Adrenal gland (tissue), 5 donors: ENCODE measurements at regions not wholly inside any gene's neighbourhood (a gene's known extent, or its start where the extent isn't known, plus 50 kb on each side); places are given as distances from the start of the nearest gene placed in this dataset.

ENCODE experiments used
- POLR2A ChIP-seq, 2 donors: fragments of 450-650 bp; IDR thresholded peaks; one replicate each; pipeline ENCODE4 v1.6.1; 2017; ENCODE audit warnings: antibody characterized with exemption in 2 of 2, mild to moderate bottlenecking in 2 of 2, moderate library complexity in 1 of 2
- TF ChIP-seq, protein P1 (sequence below), 6 experiments: fragments of 450-650 bp in 4 of 6; fragments of 200-600 bp in 2 of 6; sonication (generic) in 1 of 6; IDR thresholded peaks; 1 replicate in 5 of 6; 2 replicates in 1 of 6; pipeline versions ENCODE4 v1.5.1 to v1.8.0; 2016 to 2021; ENCODE audit warnings: antibody characterized with exemption in 6 of 6, mild to moderate bottlenecking in 2 of 6, moderate library complexity in 1 of 6
- donor health status: DM: no; HTN: no; CAD: no.

DNA sequence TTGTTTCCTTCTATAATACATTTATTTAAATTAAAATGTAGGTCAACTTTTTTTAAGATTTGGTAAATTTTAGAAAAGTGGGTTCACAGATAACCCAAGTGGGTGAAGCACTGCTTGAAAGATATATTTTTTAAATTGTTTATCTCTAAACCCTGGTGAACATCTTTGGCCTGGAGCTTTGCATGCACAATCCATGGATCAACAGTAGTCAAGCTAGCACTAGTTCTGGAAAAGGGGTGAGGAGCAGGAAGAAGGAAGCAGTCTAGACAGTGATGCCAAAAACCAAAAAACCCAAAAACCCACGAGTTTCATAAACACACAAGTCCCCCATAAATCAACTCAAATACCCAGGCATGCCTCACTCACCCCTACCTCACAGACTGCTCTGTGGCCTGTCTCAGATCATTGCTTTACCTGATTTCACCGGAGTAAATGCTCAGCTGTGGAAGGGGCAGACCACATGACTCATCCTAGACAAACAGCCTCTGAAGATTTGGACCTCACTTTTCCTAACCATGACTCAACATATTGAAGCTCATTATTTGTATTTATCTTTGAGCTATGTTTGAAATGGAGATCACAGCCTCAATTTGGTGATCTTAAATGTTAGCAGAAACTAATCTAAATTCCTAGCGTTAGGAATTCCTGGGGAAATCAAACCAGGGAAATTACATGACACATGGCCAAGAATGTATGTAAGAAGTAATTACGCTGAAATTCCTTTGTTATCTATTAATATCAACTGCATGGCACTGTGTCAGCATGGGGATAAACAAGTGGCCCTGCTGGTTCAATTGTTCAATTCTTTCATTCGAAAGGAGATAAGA, 149.6 kb downstream of the ZNF608 start:
- no peak for TF ChIP-seq POLR2A (IDR thresholded peaks at IDR 0.05)
- TF ChIP-seq, protein P1, sequence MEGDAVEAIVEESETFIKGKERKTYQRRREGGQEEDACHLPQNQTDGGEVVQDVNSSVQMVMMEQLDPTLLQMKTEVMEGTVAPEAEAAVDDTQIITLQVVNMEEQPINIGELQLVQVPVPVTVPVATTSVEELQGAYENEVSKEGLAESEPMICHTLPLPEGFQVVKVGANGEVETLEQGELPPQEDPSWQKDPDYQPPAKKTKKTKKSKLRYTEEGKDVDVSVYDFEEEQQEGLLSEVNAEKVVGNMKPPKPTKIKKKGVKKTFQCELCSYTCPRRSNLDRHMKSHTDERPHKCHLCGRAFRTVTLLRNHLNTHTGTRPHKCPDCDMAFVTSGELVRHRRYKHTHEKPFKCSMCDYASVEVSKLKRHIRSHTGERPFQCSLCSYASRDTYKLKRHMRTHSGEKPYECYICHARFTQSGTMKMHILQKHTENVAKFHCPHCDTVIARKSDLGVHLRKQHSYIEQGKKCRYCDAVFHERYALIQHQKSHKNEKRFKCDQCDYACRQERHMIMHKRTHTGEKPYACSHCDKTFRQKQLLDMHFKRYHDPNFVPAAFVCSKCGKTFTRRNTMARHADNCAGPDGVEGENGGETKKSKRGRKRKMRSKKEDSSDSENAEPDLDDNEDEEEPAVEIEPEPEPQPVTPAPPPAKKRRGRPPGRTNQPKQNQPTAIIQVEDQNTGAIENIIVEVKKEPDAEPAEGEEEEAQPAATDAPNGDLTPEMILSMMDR (IDR thresholded peaks at IDR 0.05) = no peak
